ENCODE measurements at regions not wholly inside any gene's neighbourhood (a gene's known extent, or its start where the extent isn't known, plus 50 kb on each side); places are given as distances from the start of the nearest gene placed in this dataset.
A peak's percentile ranks its signal among the peaks of the same experiment; 100 is the strongest.

DNA sequence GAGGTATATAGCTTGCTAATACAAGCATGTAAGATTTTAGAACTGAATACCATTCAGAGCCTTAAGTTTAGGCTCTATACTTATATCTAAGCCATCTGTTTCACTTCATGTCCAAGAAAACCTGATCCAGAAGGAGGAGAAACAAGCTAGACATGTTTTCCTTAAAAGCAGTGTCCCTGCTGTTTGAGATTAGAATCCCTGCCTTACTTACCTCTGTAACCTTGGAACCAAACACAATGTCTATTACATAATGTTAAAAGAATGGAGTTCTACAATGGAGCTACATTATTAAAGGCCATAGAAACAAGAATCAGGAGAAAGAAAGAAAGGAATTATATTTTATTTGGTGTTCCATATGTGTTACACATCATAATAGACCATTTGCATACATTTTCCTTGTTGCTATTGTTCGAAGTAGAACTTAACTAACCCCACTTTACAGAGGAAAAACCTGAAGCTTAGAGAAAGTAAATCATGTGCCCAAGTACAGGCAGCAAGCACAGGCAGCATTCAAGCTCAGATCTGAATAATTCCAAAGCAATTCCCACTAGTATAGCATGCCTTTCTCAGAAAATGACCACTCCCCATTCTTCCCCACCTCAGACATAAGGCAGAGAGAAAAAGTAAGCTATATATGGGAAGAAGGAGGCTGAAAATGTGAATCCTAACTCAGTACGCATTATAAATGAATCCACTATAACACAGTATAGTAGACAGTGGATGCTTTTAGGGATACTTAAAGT lies 380.1 kb upstream of the SPAG17 start:
- Histone ChIP-seq H3K36me3 (no peaks in the 10 kb centered on the region), H3K4me3 (no peak overlapping the region), H3K9me3 (no peaks in the 10 kb centered on the region), H3K27ac (no peak overlapping the region), H3K4me1 (no peaks in the 10 kb centered on the region), H3K27me3 (ENCODE audit: low read depth) (no peaks in the 10 kb centered on the region)
- intact Hi-C loops (cut with DNase I): no loop called here
- DNase-seq (no peak), ATAC-seq (no peak)
- TF ChIP-seq, protein P1, sequence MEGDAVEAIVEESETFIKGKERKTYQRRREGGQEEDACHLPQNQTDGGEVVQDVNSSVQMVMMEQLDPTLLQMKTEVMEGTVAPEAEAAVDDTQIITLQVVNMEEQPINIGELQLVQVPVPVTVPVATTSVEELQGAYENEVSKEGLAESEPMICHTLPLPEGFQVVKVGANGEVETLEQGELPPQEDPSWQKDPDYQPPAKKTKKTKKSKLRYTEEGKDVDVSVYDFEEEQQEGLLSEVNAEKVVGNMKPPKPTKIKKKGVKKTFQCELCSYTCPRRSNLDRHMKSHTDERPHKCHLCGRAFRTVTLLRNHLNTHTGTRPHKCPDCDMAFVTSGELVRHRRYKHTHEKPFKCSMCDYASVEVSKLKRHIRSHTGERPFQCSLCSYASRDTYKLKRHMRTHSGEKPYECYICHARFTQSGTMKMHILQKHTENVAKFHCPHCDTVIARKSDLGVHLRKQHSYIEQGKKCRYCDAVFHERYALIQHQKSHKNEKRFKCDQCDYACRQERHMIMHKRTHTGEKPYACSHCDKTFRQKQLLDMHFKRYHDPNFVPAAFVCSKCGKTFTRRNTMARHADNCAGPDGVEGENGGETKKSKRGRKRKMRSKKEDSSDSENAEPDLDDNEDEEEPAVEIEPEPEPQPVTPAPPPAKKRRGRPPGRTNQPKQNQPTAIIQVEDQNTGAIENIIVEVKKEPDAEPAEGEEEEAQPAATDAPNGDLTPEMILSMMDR (IDR thresholded peaks at IDR 0.05): no peak

DNA sequence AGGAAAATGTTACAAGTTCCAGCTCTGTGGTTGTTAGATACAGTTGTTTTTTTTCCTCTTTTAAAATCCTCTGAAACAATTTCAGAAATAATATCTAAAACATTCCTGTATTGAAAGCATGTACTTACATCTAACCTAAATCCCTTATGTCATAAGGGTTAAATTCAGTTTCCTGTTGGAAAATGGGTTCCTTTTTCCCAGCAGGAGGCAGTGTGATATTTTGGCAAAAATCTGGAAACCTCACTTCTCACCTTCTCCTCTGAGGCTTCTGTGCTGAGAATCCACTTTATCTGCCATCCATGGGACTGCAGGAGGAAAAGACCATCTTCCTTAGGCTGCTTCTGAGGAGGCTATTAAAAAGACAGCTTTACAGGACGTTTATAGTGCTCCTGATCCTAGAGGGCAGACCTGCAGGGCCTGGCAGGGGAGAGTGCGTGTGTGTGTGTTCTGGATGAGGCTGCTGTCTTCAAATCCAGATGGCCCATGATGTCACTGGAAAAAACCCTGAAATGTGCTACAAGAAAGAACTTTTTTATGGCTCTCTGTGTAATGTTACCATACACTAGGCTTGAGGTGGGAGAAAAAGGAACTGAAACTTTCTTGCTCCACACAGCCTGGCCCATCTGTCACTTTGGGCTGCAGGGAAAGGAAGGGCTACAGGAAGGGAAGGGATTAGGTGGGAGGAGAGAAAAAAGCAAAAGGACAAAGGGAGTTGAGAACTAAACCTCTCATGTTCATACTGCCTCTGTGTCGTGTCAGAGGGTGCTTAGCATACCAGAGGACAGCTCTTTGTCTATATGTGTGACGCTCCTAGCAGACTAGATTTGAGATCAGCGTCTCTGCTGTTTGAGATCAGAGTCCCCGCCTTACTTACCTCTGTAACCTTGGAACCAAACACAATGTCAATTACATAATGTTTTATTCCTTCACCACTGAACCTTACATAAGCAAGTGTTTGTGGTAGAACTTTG lies 379.2 kb upstream of the SPAG17 start:
- DNase-seq (no peak), ATAC-seq (peak in 1 of 2 donors; percentile 47)

DNA sequence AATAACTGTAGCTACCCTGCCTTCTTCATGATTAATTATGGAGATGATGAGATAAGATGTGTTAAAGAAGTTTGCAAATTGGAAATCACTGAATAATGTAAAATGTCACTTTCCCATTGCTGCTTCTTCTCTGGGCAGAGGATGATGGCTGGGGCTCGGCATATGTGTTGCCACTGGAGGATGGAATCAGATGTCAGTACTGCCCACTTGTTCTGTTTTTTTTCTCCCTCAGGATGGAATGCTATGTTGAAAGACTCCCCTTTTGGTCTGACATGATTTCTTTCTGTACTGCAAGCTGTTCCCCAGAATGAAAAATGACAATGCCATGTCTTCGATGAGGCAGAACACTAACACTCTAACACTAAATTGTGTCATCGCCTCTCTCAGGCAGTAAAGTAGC lies 373.9 kb upstream of the SPAG17 start:
- H3K9me3 ChIP-seq: no peaks in the 10 kb centered on the region
- no peaks in the 10 kb centered on the region for H3K4me1 ChIP-seq
- H3K27me3 ChIP-seq (ENCODE audit: low read depth): no peaks in the 10 kb centered on the region
- no peak overlapping the region for H3K4me3 ChIP-seq
- no peaks in the 10 kb centered on the region for H3K36me3 ChIP-seq
- TF ChIP-seq, protein P1 (IDR thresholded peaks at IDR 0.05): no peak
- no peak for ATAC-seq
- H3K27ac ChIP-seq: no peak overlapping the region
- no peak for DNase-seq
- intact Hi-C loops (cut with DNase I): no loop called here

More for the DNA sequence above, 379.2 kb upstream of the SPAG17 start:
- no peaks in the 10 kb centered on the region for H3K4me1 ChIP-seq
- intact Hi-C loops (cut with DNase I): no loop called here
- no peaks in the 10 kb centered on the region for H3K27me3 ChIP-seq (ENCODE audit: low read depth)
- TF ChIP-seq, protein P1 (IDR thresholded peaks at IDR 0.05): no peak
- no peak overlapping the region for H3K4me3 ChIP-seq
- H3K9me3 ChIP-seq: no peaks in the 10 kb centered on the region
- no peaks in the 10 kb centered on the region for H3K36me3 ChIP-seq
- no peak overlapping the region for H3K27ac ChIP-seq

DNA sequence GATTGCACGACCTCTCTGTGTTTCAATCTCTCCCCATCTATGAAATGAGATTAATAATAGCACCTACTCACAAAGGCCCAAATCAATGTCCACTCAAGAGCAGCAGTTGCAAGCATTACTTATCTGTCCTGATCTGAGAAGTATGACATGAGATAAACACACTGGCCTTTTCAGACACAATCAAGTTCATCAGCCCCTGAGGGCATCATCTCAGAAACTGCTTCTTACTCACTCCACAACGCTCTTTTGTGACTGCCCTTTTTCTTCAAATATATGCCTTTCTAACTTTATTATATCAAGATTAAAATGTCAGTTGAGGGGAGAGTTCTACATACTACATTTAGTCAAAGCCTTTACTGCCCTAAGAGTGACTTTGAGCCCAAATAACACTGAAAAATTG lies 371.9 kb upstream of the SPAG17 start:
- TF ChIP-seq, protein P1 (IDR thresholded peaks at IDR 0.05): no peak
- Histone ChIP-seq H3K36me3 (no peaks in the 10 kb centered on the region), H3K4me1 (no peaks in the 10 kb centered on the region), H3K27ac (no peak overlapping the region), H3K4me3 (no peak overlapping the region), H3K9me3 (no peaks in the 10 kb centered on the region), H3K27me3 (ENCODE audit: low read depth) (no peaks in the 10 kb centered on the region)
- intact Hi-C loops (cut with DNase I): no loop called here
- ATAC-seq (no peak), DNase-seq (no peak)

DNA sequence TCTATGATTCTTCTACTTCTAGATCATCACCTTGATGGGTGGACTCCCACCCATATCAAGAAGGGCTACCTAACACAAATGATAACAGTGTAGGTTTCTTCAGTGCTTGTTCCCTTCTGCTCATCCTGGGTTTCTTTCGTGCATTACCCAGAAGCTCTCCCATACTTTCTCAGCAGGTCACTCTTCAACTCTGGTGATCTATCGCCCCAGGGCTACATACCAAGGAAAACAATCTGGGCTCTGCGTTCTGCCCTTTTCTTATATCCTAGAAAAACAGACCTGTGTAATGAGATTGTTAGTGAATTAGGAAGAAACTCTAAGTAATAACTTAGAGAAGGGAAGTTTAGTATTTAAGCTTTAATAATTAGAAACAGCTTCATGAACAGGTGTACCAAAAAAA lies 370.6 kb upstream of the SPAG17 start:
- Histone ChIP-seq H3K27me3 (ENCODE audit: low read depth) (no peaks in the 10 kb centered on the region), H3K4me3 (no peak overlapping the region), H3K4me1 (no peaks in the 10 kb centered on the region), H3K36me3 (no peaks in the 10 kb centered on the region), H3K27ac (no peak overlapping the region), H3K9me3 (peaks cover 2% of the 10 kb centered on the region)
- ATAC-seq: no peak
- DNase-seq: no peak
- intact Hi-C loops (cut with DNase I): no loop called here
- TF ChIP-seq, protein P1 (IDR thresholded peaks at IDR 0.05): no peak

Measured in lower lobe of right lung (tissue), 2 donors.